DND-41 (cell line): ENCODE measurements at regions not wholly inside any gene's neighbourhood (a gene's known extent, or its start where the extent isn't known, plus 50 kb on each side); places are given as distances from the start of the nearest gene placed in this dataset.

Experiments used
- ATAC-seq: fragments of 200-7000 bp; cut with Tn5 transposase; 3 replicates; pipeline ENCODE4 v1.9.1; 2021; ENCODE audit warnings: low read depth; ENCODE audit not compliant: insufficient read depth
- DNase-seq: peaks from one replicate; pipeline ENCODE4 v3.0.0-alpha.2; 2020
- H2AFZ ChIP-seq: 2 replicates; pipeline ENCODE4 v1.6.0; 2012; ENCODE audit warnings: low read depth, low read length
- H3K27ac ChIP-seq: 2 replicates; pipeline ENCODE4 v1.5.1; 2012; ENCODE audit warnings: low read length, inconsistent platforms
- H3K27me3 ChIP-seq: fragments of 200-600 bp; sonication (generic); 2 replicates; pipeline ENCODE4 v1.6.0; 2012; ENCODE audit warnings: low read length, mild to moderate bottlenecking, inconsistent platforms; ENCODE audit not compliant: insufficient read depth, poor library complexity
- H3K36me3 ChIP-seq: 2 replicates; pipeline ENCODE4 v1.5.1; 2012; ENCODE audit warnings: low read length, inconsistent platforms; ENCODE audit not compliant: insufficient read depth
- H3K4me1 ChIP-seq: 2 replicates; pipeline ENCODE4 v1.5.1; 2012; ENCODE audit warnings: mild to moderate bottlenecking, low read length; ENCODE audit not compliant: insufficient read depth
- H3K4me2 ChIP-seq: 2 replicates; pipeline ENCODE4 v1.6.0; 2012; ENCODE audit warnings: mild to moderate bottlenecking, moderate library complexity, low read length, inconsistent platforms; ENCODE audit not compliant: insufficient read depth
- H3K4me3 ChIP-seq, 2 experiments: fragments of 200-600 bp in 1 of 2; shearing (Covaris generic) in 1 of 2; 2 replicates each; pipeline ENCODE4 v1.5.1; 2012 to 2016; ENCODE audit warnings: inconsistent platforms in 2 of 2, low read length in 2 of 2, mild to moderate bottlenecking in 2 of 2, low read depth in 1 of 2, moderate library complexity in 1 of 2
- H3K79me2 ChIP-seq: 2 replicates; pipeline ENCODE4 v1.6.0; 2012; ENCODE audit warnings: low read length, inconsistent platforms; ENCODE audit not compliant: insufficient read depth
- H3K9ac ChIP-seq: 2 replicates; pipeline ENCODE4 v1.6.0; 2012; ENCODE audit warnings: low read depth, mild to moderate bottlenecking, inconsistent platforms, low read length, moderate library complexity
- H3K9me3 ChIP-seq: 2 replicates; pipeline ENCODE4 v1.5.1; 2012; ENCODE audit warnings: low read length, moderate library complexity, mild to moderate bottlenecking, inconsistent platforms; ENCODE audit not compliant: insufficient read depth, severe bottlenecking
- H4K20me1 ChIP-seq: 2 replicates; pipeline ENCODE4 v1.6.0; 2012; ENCODE audit warnings: low read length; ENCODE audit not compliant: insufficient read depth
- CTCF ChIP-seq: IDR thresholded peaks from 2 replicates; pipeline ENCODE4 v1.5.1; 2012; ENCODE audit warnings: borderline replicate concordance, low read length, moderate library complexity, mild to moderate bottlenecking; ENCODE audit not compliant: poor library complexity, severe bottlenecking; ENCODE audit errors: extremely low read depth
- EZH2 ChIP-seq: IDR thresholded peaks from 3 replicates; pipeline ENCODE4 v1.6.1; 2012; ENCODE audit warnings: borderline replicate concordance, low read depth, mild to moderate bottlenecking, moderate library complexity, low read length, inconsistent platforms; ENCODE audit not compliant: severe bottlenecking

- Histone ChIP-seq H2AFZ (no peak overlapping the region), H4K20me1 (no peaks in the 10 kb centered on the region), H3K27me3 (no peaks in the 10 kb centered on the region), H3K4me1 (no peaks in the 10 kb centered on the region), H3K9me3 (no peaks in the 10 kb centered on the region), H3K4me3 (no peak overlapping the region), H3K4me2 (no peak overlapping the region), H3K79me2 (no peaks in the 10 kb centered on the region), H3K27ac (no peak overlapping the region), H3K36me3 (no peaks in the 10 kb centered on the region), H3K9ac (no peak overlapping the region)
- DNase-seq (no peak), ATAC-seq (no peak)
- TF ChIP-seq EZH2 (no peak), CTCF (no peak)
These were observed 392.9 kb downstream of the ZNF516 start for GRCh38 chr18:76102156-76102555.

DNA sequence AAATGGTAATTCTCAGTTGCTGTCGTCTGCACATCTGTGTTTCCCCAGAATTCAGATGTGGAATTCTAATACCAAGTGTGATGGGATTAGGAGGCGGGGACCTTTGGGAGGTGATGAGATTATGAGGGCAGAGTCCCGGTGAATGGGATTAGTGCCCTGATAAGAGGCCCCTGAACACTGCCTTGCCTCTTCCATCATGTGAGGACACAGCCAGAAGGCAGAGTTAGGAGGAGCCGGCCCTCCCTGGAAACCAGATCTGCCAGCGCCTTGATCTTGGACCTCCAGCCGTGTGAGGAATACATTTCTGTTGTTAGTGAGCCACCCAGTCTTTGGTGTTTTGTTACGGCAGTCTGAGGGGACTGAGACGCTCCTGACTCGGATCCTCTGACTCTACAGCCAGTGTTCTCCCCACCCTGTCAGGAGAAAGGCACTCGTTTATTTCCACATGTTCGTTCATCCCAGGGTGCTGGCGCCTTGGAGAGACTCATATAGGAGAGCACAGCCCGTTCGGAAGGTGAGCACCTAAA lies 395.0 kb downstream of the ZNF516 start:
- H3K36me3 ChIP-seq: no peaks in the 10 kb centered on the region
- H3K4me1 ChIP-seq: no peaks in the 10 kb centered on the region
- no peaks in the 10 kb centered on the region for H3K79me2 ChIP-seq
- H3K9ac ChIP-seq: no peak overlapping the region
- no peak overlapping the region for H2AFZ ChIP-seq
- H3K27ac ChIP-seq: no peak overlapping the region
- ATAC-seq (no peak), DNase-seq (no peak)
- H3K9me3 ChIP-seq: peaks cover 2% of the 10 kb centered on the region
- TF ChIP-seq EZH2: no peak
- no peak for TF ChIP-seq CTCF
- H3K27me3 ChIP-seq: no peaks in the 10 kb centered on the region
- no peak overlapping the region for H3K4me3 ChIP-seq
- H3K4me2 ChIP-seq: no peak overlapping the region
- no peaks in the 10 kb centered on the region for H4K20me1 ChIP-seq

- Histone ChIP-seq H2AFZ (no peak overlapping the region), H3K9me3 (peaks cover 2% of the 10 kb centered on the region), H3K4me1 (no peaks in the 10 kb centered on the region), H3K36me3 (no peaks in the 10 kb centered on the region), H3K9ac (no peak overlapping the region), H4K20me1 (no peaks in the 10 kb centered on the region), H3K4me3 (no peak overlapping the region), H3K79me2 (no peaks in the 10 kb centered on the region), H3K27me3 (no peaks in the 10 kb centered on the region), H3K27ac (no peak overlapping the region), H3K4me2 (no peak overlapping the region)
- no peak for TF ChIP-seq EZH2
- no peak for TF ChIP-seq CTCF
- DNase-seq (no peak), ATAC-seq (no peak)
These were observed 396.2 kb downstream of the ZNF516 start for GRCh38 chr18:76098674-76099411.

DNA sequence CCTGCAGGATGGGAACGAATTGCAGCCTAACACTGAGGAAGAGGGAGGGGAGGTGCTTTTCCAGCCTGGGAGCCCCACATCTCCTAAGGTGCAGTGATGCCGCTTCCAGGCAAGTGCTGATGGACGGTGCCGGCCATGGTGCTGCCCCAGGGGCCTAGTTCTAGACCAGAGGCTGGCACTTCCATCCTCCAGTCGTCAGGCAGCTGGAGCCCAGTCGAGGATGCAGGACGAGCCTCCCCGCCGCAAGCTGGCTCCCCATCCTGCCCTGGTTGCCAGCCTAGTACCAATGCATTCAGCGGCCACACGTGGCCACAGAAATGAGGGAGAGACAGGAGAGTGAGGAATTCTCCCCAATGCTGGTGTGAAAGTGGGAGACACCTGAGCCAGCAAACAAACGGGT lies 413.5 kb downstream of the ZNF516 start:
- no peak overlapping the region for H3K27ac ChIP-seq
- no peak overlapping the region for H3K9ac ChIP-seq
- no peaks in the 10 kb centered on the region for H3K4me1 ChIP-seq
- DNase-seq (no peak), ATAC-seq (no peak)
- H3K36me3 ChIP-seq: no peaks in the 10 kb centered on the region
- no peak overlapping the region for H3K4me2 ChIP-seq
- H3K27me3 ChIP-seq: no peaks in the 10 kb centered on the region
- TF ChIP-seq EZH2: no peak
- TF ChIP-seq CTCF: no peak
- H3K79me2 ChIP-seq: no peaks in the 10 kb centered on the region
- H2AFZ ChIP-seq: no peak overlapping the region
- H3K4me3 ChIP-seq: no peak overlapping the region
- H3K9me3 ChIP-seq: peaks cover 5% of the 10 kb centered on the region
- H4K20me1 ChIP-seq: no peaks in the 10 kb centered on the region
